GM13977 (cell line): ENCODE measurements at regions not wholly inside any gene's neighbourhood (a gene's known extent, or its start where the extent isn't known, plus 50 kb on each side); places are given as distances from the start of the nearest gene placed in this dataset.

ENCODE experiments used
- DNase-seq: peaks from one replicate; pipeline ENCODE4 v3.0.0; 2012; ENCODE audit warnings: low spot score
- CTCF ChIP-seq: IDR thresholded peaks from 2 replicates; pipeline ENCODE4 v1.5.1; 2012; ENCODE audit warnings: mild to moderate bottlenecking, control low read depth; ENCODE audit not compliant: insufficient read depth; ENCODE audit errors: extremely low read depth, missing control alignments
- in situ Hi-C: fragments of 300-500 bp; cut with MboI; formaldehyde crosslinking; loops from one replicate; pipeline ENCODE4 v1.12.0; 2022; ENCODE audit warnings: low sequenced_read_pairs, low pct_unique_long_range_greater_than_20kb, mixed read lengths, inconsistent platforms; ENCODE audit not compliant: unreplicated experiment

DNA sequence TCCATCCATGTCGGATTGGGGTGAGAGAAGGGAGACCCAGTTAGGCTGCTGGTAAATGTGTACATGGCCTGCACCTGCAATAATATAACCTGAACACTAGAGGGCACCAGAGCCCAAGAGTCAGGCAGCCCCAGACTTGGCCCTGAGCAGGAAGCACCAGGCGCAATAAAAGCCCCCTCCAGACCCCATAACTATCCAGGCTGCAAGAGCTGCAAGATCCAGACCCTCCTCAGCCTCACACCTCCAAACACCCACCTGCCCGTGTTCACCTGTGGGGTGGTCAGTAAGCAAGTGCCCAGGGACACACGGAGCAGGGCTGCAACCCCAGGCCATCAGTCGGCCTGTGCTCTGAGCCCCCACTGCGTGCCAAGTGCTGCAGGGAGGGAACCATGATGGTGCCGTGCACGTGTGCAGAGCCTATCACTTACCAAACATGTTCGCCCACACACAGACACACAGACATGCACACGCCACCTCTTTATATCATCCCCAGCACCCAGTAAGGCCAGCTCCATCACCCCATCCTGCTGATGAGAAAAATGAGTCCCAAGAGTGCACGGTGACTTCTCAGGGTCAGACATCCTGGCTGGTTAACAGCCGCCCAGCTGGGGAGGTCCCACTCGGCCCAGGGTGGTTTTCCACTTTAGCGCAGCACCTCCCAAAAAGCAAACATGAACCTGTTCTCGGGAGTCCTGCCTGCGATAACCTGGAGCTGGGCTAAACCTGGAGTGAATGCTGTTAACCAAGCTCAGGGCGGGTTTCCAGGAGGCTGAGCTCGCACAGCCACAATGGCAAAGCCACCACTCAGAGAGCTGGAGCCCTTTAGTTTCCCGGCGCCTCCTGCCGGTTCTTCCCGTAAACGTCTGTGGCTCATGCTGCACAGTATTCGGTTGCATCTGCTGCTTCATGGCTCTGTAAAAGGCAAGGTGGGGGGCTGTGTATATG, 439.8 kb downstream of the SOX9 start:
- TF ChIP-seq CTCF = peak; percentile 89
- in situ Hi-C loops = loop anchor here (25.0 kb wide), 2 partner anchors 627 to 802 kb away; partner anchors contain the start of gene COG1
- peak; percentile 86 for DNase-seq

GRCh38 chr17:72561266-72561665, 440.4 kb downstream of the SOX9 start:
- in situ Hi-C loops = loop anchor here (25.0 kb wide), 2 partner anchors 626 to 801 kb away; partner anchors contain the start of gene COG1
- no peak for DNase-seq
- TF ChIP-seq CTCF = no peak

- in situ Hi-C loops = loop anchor here (25.0 kb wide), 2 partner anchors 626 to 801 kb away; partner anchors contain the start of gene COG1
- DNase-seq = no peak
- TF ChIP-seq CTCF = no peak
Measured at GRCh38 chr17:72561680-72562079, 440.9 kb downstream of the SOX9 start.

GRCh38 chr17:72562615-72563188, 441.9 kb downstream of the SOX9 start:
- TF ChIP-seq CTCF = no peak
- in situ Hi-C loops = loop anchor here (25.0 kb wide), 2 partner anchors 625 to 800 kb away; partner anchors contain the start of gene COG1
- no peak for DNase-seq

GRCh38 chr17:72563952-72564351, 443.1 kb downstream of the SOX9 start:
- in situ Hi-C loops = loop anchor here (25.0 kb wide), 2 partner anchors 623 to 798 kb away; partner anchors contain the start of gene COG1

More at GRCh38 chr17:72563952-72564351, 443.1 kb downstream of the SOX9 start:
- TF ChIP-seq CTCF = no peak
- DNase-seq = no peak
